HepG2 (cell line): ENCODE measurements at regions not wholly inside any gene's neighbourhood (a gene's known extent, or its start where the extent isn't known, plus 50 kb on each side); places are given as distances from the start of the nearest gene placed in this dataset.
A peak's percentile ranks its signal among the peaks of the same experiment; 100 is the strongest.

Experiments
- EHMT2 ChIP-seq: fragments of 200-600 bp; sonication (generic); IDR thresholded peaks from 2 replicates; pipeline ENCODE4 v1.7.0; 2017; ENCODE audit warnings: antibody characterized with exemption, low read depth, low read length, borderline replicate concordance
- EP300 ChIP-seq, 3 experiments: sonication (generic) in 1 of 3; formaldehyde crosslinking in 1 of 3; IDR thresholded peaks; 2 replicates each; pipeline versions ENCODE4 v1.5.1 to v1.6.1; 2011 to 2020; ENCODE audit warnings: low read depth in 2 of 3, low read length in 2 of 3, borderline replicate concordance in 1 of 3, improper control_type of control experiment in 1 of 3, mild to moderate bottlenecking in 1 of 3, missing genetic modification reagents in 1 of 3, moderate library complexity in 1 of 3
- HNF1A ChIP-seq, 2 experiments: sonication (generic) in 1 of 2; formaldehyde crosslinking in 1 of 2; IDR thresholded peaks; 2 replicates each; pipeline versions ENCODE4 v1.4.0 to v1.6.1; 2016 to 2020; ENCODE audit warnings: borderline replicate concordance in 1 of 2, low read depth in 1 of 2, mild to moderate bottlenecking in 1 of 2, missing genetic modification reagents in 1 of 2
- HOXA7 ChIP-seq: sonication (generic); formaldehyde crosslinking; IDR thresholded peaks from 2 replicates; pipeline ENCODE4 v1.8.1; 2022; ENCODE audit warnings: mild to moderate bottlenecking, missing genetic modification reagents, moderate library complexity
- KDM1A ChIP-seq: IDR thresholded peaks from 2 replicates; pipeline ENCODE4 v1.6.1; 2016; ENCODE audit warnings: missing compliant biosample characterization
- LCORL ChIP-seq, 2 experiments: fragments of 450-650 bp in 1 of 2; sonication (generic) in 1 of 2; formaldehyde crosslinking in 1 of 2; IDR thresholded peaks; 2 replicates each; pipeline versions ENCODE4 v1.5.0 to v1.6.1; 2017 to 2020; ENCODE audit warnings: antibody characterized with exemption in 1 of 2, missing genetic modification reagents in 1 of 2
- NFIC ChIP-seq: IDR thresholded peaks from 2 replicates; pipeline ENCODE4 v1.6.1; 2012; ENCODE audit warnings: mild to moderate bottlenecking, low read length, inconsistent platforms
- NFRKB ChIP-seq: fragments of 450-650 bp; IDR thresholded peaks from 2 replicates; pipeline ENCODE4 v1.6.1; 2017
- RXRB ChIP-seq: IDR thresholded peaks from 2 replicates; pipeline ENCODE4 v1.6.1; 2016; ENCODE audit warnings: borderline replicate concordance, missing genetic modification reagents, missing compliant biosample characterization
- SIX4 ChIP-seq: sonication (generic); formaldehyde crosslinking; IDR thresholded peaks from 2 replicates; pipeline ENCODE4 v1.4.0; 2020; ENCODE audit warnings: missing genetic modification reagents
- STAG1 ChIP-seq: sonication (generic); formaldehyde crosslinking; IDR thresholded peaks from 2 replicates; pipeline ENCODE4 v1.4.0; 2020; ENCODE audit warnings: missing genetic modification reagents
- TARDBP ChIP-seq: sonication (generic); formaldehyde crosslinking; IDR thresholded peaks from 2 replicates; pipeline ENCODE4 v1.8.0; 2022; ENCODE audit warnings: mild to moderate bottlenecking, missing genetic modification reagents
- ZFP41 ChIP-seq: sonication (generic); formaldehyde crosslinking; IDR thresholded peaks from 2 replicates; pipeline ENCODE4 v1.4.0; 2020; ENCODE audit warnings: mild to moderate bottlenecking, missing genetic modification reagents, borderline replicate concordance
- ZNF232 ChIP-seq: sonication (generic); formaldehyde crosslinking; IDR thresholded peaks from 2 replicates; pipeline ENCODE4 v1.4.0; 2020; ENCODE audit warnings: missing genetic modification reagents, borderline replicate concordance
- ZNF256 ChIP-seq: sonication (generic); formaldehyde crosslinking; conservative IDR thresholded peaks from 2 replicates; pipeline ENCODE4 v1.4.0; 2020; ENCODE audit warnings: missing genetic modification reagents
- ZNF329 ChIP-seq: sonication (generic); formaldehyde crosslinking; IDR thresholded peaks from 2 replicates; pipeline ENCODE4 v1.9.0; 2021; ENCODE audit warnings: low read depth, mild to moderate bottlenecking, missing genetic modification reagents
- ZNF589 ChIP-seq: sonication (generic); formaldehyde crosslinking; conservative IDR thresholded peaks from 2 replicates; pipeline ENCODE4 v1.8.0; 2022; ENCODE audit warnings: mild to moderate bottlenecking, moderate library complexity, missing genetic modification reagents
- ZSCAN20 ChIP-seq: sonication (generic); formaldehyde crosslinking; IDR thresholded peaks from 2 replicates; pipeline ENCODE4 v1.4.0; 2020; ENCODE audit warnings: missing genetic modification reagents, mild to moderate bottlenecking, borderline replicate concordance
- TF ChIP-seq, protein P1 (sequence below): sonication (generic); formaldehyde crosslinking; IDR thresholded peaks from 2 replicates; pipeline ENCODE4 v1.8.0; 2022; ENCODE audit warnings: low read depth, missing genetic modification reagents
- TF ChIP-seq, protein P2 (sequence below): sonication (generic); formaldehyde crosslinking; IDR thresholded peaks from 2 replicates; pipeline ENCODE4 v1.4.0; 2020; ENCODE audit warnings: mild to moderate bottlenecking, missing genetic modification reagents, borderline replicate concordance

DNA sequence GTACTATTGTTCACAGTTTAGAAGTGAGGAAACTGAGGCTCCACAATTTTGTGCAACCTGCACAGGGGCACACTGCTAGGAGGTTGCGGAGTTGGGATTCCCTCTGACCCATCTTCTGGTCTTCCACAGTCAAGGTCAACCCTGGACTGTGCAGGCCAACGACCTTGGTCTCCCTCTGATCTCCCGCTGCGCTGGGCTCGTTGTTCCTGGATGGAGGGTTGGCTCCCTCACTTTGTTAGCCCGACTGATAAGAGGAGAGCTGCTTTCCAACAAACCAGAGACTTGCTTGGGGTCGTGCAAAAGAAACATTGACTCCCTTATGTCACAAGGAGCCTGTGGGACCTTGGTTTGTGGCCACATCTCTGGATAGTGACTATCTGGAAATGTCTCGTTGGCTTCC lies 187.6 kb downstream of the MYCN start (continued):
- TF ChIP-seq HNF1A (IDR thresholded peaks at IDR 0.05; ENCODE audit: low read depth) (no peak), HNF1A (CRISPR knock-in tag; IDR thresholded peaks at IDR 0.05; ENCODE audit: borderline replicate concordance) (peak; percentile 25; the same call in 1 of the 2 replicates), NFIC (0 out of 2 replicates have a peak, but pooled peaks have one; percentile 21), ZSCAN20 (CRISPR knock-in tag) (no peak), EP300 (IDR thresholded peaks at IDR 0.05; ENCODE audit: low read depth in 2 of 2, low read length in 2 of 2) (no peak), EP300 (CRISPR knock-in tag; IDR thresholded peaks at IDR 0.05; ENCODE audit: borderline replicate concordance) (no peak; the same call in 1 of the 2 replicates), KDM1A (CRISPR knock-in tag) (peak; percentile 53; the same call in 1 of the 2 replicates), ZNF232 (no peak), TARDBP (no peak), ZNF256 (CRISPR knock-in tag) (no peak), NFRKB (no peak), HOXA7 (CRISPR knock-in tag) (no peak), STAG1 (peak; percentile 18; the same call in 1 of the 2 replicates), ZNF589 (CRISPR knock-in tag) (no peak), EHMT2 (no peak), RXRB (CRISPR knock-in tag) (peak; percentile 95), ZNF329 (CRISPR knock-in tag) (0 out of 2 replicates have a peak, but pooled peaks have one; percentile 28), LCORL (IDR thresholded peaks at IDR 0.05) (no peak), LCORL (CRISPR knock-in tag; IDR thresholded peaks at IDR 0.05) (no peak), SIX4 (CRISPR knock-in tag) (no peak), ZFP41 (CRISPR knock-in tag) (no peak)
- TF ChIP-seq, protein P1, sequence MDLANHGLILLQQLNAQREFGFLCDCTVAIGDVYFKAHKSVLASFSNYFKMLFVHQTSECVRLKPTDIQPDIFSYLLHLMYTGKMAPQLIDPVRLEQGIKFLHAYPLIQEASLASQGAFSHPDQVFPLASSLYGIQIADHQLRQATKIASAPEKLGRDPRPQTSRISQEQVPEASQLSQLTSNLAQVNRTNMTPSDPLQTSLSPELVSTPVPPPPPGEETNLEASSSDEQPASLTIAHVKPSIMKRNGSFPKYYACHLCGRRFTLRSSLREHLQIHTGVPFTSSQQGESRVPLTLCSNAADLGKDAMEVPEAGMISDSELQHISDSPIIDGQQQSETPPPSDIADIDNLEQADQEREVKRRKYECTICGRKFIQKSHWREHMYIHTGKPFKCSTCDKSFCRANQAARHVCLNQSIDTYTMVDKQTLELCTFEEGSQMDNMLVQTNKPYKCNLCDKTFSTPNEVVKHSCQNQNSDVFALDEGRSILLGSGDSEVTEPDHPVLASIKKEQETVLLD: no peak
- TF ChIP-seq, protein P2, sequence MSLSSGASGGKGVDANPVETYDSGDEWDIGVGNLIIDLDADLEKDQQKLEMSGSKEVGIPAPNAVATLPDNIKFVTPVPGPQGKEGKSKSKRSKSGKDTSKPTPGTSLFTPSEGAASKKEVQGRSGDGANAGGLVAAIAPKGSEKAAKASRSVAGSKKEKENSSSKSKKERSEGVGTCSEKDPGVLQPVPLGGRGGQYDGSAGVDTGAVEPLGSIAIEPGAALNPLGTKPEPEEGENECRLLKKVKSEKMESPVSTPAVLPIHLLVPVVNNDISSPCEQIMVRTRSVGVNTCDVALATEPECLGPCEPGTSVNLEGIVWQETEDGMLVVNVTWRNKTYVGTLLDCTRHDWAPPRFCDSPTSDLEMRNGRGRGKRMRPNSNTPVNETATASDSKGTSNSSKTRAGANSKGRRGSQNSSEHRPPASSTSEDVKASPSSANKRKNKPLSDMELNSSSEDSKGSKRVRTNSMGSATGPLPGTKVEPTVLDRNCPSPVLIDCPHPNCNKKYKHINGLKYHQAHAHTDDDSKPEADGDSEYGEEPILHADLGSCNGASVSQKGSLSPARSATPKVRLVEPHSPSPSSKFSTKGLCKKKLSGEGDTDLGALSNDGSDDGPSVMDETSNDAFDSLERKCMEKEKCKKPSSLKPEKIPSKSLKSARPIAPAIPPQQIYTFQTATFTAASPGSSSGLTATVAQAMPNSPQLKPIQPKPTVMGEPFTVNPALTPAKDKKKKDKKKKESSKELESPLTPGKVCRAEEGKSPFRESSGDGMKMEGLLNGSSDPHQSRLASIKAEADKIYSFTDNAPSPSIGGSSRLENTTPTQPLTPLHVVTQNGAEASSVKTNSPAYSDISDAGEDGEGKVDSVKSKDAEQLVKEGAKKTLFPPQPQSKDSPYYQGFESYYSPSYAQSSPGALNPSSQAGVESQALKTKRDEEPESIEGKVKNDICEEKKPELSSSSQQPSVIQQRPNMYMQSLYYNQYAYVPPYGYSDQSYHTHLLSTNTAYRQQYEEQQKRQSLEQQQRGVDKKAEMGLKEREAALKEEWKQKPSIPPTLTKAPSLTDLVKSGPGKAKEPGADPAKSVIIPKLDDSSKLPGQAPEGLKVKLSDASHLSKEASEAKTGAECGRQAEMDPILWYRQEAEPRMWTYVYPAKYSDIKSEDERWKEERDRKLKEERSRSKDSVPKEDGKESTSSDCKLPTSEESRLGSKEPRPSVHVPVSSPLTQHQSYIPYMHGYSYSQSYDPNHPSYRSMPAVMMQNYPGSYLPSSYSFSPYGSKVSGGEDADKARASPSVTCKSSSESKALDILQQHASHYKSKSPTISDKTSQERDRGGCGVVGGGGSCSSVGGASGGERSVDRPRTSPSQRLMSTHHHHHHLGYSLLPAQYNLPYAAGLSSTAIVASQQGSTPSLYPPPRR (CRISPR knock-in tag): 0 out of 2 replicates have a peak, but pooled peaks have one; percentile 29
